Smooth muscle cell of the brain vasculature (primary cell): ENCODE measurements at regions not wholly inside any gene's neighbourhood (a gene's known extent, or its start where the extent isn't known, plus 50 kb on each side); places are given as distances from the start of the nearest gene placed in this dataset.
"Not testable (repeated sequence)": the region's sequence is repeated elsewhere in the genome, so short reads cannot be mapped to it uniquely, and the experiment has no call there.

Experiments
- DNase-seq: peaks from one replicate; pipeline ENCODE4 v3.0.0-alpha.2; 2012; ENCODE audit warnings: low read depth, low spot score

DNA sequence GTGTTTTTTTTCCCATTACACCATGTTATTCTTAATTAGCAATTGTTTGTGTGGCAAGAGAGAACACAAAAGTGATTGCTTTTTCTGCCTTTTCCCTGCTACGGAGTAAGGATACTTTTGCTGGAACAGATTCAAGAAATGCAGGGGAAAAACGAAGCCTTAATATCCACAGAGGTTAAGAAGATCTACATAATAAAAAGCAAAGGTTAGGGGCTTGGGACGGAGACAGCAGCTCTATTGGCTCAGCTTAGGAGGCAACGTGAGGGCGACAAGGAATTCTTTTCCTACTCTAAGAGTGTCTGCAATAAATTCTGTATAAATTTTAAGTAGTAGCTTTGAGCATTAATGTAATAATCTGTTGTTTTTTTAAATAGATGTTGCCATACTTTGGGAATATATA lies 693.3 kb downstream of the DTWD2 start:
- DNase-seq, result no peak

DNA sequence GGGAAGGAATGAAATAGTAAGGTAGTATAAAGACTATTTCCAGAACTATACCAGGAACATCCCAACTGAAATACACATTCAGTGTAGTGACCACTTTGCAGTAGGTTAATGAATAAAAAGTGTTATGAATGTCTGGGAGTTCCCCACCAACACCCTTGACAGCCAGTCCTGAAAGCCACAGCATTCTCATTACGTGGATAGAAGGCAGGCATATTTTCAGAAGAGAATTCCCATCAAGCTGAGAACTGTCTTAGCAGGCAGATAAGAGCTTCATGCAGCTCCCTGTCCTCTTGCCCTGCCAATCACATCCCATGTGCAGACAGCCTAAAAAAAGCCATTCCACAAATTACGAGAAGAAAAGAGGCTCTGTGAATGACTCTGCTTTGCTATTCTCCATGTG lies 695.0 kb downstream of the DTWD2 start:
- DNase-seq, result no peak

DNA sequence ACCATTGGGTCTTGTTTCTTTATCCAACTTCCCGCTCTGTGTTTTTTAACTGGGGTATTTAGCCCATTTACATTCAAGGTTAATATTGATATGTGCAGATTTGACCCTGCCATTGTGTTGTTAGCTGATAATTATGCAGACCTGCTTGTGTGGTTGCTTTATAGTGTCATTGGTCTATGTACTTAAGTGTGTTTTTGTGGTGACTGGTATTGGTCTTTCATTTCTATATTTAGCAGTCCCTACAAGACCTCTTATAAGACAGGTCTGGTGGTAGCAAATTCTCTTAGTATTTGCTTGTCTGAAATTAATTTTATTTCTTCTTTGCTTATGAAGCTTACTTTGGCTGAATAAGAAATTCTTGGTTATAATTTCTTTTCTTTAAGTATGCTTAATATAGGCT lies 698.1 kb downstream of the DTWD2 start:
- no peak for DNase-seq

DNA sequence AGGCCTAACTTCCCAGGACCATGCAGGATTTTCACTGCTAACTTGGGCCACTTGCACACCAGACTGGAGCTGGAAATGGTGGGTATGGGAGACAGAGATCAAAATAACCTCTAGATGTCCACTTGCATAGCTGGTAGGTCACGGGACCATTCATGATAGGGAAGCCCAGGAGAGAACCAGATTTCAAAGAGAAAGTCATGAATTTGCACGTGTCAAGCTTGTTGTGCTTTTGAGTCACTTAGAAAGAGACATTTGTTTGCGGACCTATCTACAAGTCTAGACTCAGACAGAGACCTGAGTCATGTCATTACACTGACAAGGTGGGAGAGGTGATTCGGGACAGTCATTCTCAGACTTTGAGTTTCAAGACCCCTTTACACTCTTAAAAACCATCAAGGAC lies 704.1 kb downstream of the DTWD2 start:
- not testable (repeated sequence) for DNase-seq

DNA sequence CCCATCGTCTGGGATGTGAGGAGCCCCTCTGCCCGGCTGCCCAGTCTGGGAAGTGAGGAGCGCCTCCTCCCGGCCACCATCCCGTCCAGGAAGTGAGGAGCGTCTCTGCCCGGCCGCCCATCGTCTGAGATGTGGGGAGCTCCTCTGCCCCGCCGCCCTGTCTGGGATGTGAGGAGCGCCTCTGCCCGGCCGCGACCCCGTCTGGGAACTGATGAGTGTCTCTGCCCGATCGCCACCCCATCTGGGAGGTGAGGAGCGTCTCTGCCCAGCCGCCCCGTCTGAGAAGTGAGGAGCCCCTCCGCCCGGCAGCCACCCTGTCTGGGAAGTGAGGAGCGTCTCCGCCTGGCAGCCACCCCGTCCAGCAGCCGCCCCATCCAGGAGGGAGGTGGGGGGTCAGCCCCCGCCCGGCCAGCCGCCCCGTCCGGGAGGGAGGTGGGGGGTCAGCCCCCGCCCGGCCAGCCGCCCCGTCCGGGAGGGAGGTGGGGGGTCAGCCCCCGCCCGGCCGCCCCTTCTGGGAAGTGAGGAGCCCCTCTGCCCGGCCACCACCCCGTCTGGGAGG lies 705.8 kb downstream of the DTWD2 start:
- DNase-seq, result not testable (repeated sequence)

DNA sequence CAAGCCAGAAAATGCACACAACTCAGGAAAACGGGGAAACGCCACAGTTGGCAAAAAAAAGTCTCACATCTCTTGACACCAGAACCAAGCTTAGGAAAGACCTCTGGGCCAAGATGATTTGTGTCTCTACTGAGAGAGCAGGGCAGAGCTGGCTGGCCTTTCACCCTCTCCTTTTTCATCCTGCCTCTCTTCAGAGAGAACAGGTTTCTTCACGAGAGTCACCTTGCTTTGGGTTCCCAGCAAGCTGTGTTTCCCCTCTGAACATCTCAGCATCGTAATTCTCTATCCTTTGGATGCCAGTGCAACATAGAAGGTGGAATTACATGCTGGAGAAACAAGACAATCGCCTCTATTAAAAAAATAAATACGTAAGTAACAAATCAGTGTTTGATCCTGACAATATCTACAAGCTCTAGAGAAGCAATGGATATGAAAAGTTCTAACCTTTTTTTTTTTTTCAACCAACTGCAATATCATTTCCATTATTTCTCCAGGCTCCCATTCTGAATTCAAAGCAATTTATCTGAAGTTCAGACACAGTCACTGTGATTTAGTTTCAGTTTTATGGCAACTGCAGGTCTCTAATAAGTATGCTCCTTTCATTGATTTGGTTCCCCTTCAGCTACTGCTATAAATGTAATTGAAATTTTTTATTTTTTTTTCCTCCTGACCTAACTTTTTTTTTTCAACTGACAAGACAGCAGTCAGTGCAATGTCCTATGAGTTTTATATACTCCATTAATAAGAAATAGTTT lies 708.6 kb downstream of the DTWD2 start:
- no peak for DNase-seq

DNA sequence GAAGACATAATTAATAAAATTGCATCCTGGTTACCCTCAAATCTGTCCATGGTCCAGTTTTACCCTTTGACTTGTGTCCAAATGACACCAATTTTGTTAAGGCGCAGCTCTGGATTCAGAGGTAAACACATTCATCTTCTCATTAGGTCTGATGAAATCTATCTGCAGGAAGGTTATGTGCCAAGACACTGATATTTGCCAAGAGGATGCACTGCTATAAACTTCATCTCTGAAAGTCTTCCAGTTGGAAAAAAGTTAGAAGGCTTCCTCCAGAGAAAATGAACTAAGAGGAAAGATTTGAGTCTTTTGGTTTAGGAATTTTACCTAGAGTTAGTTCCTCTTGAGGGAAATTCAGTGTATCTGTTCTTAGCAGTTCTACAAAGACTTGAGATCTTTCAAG lies 717.8 kb downstream of the DTWD2 start:
- DNase-seq, result no peak

DNA sequence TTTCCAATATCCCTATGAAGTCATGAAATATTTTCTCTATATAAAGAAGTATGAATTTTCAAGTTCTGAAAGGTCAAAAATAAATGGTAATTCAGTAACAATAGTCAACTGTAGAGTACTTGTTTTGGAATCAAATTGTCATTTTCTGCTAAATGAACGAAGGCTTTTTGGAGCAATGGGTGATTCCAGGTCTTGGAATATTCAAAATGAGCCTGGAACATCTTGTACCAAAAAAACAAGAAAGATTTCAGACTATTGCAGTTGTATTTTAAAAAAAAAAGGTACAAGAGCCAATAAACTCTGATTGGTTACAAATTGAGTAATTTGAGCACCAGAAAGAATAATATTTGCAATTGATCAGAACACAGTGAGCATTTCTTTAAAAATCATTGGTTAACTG lies 730.1 kb downstream of the DTWD2 start:
- no peak for DNase-seq

DNA sequence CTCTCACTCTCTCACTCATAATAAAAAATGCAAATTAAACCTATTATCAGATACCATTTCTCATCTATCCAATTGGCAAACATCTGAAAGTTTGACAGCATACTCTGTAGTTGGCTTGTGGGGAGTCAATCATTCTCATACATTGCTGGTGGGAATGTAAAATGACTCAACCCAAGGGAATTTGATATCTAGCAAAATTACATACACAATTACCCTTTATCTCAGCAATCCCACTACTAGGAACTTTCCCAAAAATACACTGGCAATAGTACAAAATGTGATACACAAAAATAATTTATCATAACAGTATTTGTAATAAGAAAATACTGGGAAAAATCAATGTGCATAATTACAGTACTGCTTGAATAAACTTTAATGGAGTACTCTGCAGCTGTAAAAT lies 731.3 kb downstream of the DTWD2 start:
- no peak for DNase-seq

DNA sequence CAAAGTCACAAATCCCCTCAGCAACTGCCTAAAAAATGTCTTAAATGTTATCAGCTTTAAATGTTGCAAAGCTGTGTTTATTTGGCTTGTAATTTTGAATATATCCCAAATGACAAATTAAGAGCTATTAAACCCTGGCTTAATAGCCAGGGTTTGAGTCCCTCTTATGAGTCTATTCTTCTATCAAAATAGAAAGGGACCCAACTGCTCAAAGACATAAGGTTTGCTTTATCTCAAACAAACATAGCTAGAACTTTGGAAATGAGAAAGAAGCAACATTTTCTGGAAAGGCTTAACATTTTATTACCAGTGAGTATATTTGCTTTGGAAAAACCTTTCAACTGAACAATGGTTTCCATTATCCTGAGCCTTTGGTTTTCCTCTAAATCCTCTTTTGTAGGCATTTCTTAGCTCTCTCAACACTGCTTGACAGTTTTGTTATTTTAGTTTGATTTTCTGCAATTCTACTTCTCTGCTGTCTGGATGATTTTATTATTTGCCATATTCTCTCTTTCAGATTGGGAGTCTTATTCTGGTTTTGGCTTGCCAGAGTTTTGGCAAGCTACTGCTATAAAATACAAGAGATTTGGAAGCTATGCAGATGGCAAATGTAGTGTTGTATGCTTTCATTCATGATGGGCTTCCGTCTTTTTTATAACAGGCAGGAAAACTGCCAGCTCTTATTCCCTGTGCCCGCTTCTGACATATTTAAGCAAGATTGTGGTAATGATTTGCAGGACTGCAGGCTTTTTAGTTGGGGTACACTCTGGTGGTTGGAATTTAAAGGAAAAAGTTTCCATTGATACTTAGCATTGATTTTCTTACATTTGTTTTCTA lies 734.9 kb downstream of the DTWD2 start:
- DNase-seq, result no peak

DNA sequence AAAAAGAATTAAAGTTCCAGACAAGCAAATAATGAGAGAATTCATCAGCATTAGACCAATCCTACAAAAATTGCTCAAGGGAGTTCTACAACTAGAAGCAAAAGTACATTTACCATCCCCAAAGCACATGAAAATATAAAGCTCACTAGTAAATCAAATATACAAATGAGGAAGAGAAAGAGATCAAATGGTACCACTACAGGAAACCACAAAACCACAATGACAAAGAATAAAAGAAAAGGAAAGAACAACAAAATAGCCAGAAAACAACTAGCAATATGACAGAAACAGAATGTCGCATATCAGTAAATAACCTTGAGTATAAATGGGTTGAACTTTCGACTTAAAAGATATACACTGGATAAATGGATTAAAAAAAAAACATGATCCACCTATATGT lies 739.0 kb downstream of the DTWD2 start:
- DNase-seq, result no peak

DNA sequence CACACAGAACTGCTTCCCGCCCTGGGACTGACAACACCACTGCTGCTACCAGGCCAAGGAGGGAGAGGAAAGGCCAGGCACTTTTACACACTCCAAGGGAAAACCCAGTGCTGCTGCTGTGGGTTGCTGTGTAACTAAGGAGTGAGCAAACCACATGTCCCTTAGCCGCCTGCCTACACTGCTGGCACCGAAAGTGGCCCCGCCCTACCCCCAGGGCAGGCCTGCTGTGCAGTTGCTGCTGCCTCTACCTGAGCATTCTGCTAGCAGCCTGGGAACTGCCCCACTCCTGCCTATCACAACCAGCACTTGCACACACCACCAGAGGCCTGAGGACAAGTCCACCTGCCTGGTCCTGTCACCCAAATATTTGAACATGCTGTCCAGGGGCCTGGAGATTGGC lies 740.9 kb downstream of the DTWD2 start:
- no peak for DNase-seq

DNA sequence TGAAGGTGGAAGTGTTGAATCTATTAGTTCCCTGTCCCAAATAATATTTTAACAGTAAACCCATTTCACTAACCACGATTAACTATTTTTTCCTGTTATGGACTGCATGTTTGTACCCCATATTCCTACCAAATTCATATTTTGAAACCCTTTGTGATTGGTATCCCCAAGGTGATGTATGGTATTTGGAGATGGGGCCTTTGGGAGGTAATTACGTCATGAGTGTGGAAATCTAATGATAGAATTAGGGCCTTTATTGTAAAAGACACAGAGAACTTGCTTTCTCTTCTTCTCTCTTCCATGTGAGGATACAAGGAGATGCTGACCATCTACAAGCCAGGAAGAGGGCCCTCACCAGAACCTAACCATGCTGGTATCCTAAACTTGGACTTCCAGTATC lies 744.7 kb downstream of the DTWD2 start:
- DNase-seq, result no peak

DNA sequence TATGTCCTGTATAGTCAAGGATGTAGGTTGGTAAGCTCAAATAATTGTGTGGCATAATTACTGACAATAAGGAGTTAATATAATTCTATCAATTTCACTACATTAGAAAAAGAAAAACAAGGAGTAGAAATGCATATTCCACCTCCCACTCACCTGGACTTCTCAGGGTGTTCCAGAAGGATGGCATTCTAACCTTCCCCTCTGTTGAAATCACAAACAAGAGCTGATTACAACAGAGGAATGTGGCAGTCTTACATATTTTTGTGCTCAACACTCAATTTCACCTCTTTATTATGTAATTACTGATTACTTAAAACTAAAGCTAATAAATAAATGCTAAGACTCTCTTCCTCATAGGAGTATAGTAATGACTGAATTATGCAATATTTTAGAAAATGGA lies 745.3 kb downstream of the DTWD2 start:
- no peak for DNase-seq

DNA sequence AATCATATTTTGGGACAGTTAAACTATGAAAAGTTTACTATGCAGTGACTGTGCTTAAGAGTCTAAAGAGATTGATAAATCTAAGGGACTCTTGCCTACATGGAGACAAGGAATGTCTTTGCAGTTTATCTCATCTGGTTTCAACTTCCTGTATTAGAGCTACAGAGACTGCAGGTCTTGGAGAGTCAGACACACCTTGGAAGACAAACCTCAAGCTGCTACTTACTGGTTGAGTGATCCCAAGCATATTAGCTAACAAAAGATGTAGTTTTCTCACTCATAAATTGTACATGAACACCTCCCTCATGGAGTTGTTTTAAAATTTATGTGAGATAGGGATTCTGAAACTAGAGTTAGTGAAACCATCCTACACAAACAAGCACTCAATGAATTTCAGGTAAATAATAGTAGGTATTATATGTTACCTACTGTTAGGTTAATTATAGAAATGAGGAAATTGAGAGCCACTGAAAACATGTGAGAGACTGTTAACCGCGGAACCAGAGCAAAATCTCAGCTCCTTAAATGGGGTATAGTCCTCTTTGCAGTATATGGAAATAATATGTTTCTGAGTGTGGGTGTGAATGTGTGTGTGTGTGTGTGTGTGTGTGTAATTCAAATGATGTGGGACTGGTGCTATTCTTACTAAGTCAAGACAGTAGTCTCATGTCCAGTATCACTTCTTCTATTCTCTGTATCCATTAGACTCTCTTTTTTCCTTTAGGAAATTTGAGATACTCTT lies 752.1 kb downstream of the DTWD2 start:
- DNase-seq, result no peak

DNA sequence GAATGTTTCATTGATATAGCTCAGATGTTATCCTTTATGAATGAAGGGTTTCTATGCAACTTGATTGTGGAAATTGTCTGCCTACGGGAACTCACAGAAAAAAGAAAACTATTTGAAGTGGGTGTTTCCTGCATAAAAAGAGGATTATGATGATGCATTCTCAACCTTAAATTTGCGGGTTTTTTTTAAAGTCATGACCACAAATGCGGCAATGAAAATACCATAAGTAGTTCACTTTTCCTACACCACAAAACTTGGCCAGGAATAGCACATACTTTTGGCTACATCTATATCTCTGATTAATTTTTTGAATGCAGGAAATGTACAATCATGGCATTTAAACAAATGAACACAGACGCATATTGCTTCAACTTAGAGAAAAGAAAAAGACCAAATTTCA lies 754.7 kb downstream of the DTWD2 start:
- DNase-seq, result no peak

DNA sequence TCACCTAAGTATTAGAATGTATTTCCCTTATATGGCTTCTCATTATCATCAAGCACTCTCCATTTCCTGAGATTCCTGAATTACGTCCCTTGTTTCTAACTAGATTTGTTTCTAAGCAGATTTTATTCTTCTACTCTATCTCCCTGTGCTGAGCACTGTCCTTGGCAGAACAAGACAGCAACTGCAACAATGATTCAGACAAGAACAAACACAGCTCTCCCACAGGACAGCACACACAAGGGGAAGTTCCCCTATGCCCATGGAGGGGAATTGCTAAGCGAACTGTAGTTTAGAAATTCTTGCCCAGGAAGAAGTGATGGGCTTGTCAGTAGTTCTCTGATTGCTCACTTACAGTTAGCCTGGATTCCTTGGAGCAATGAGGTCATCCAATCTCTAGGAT lies 759.9 kb downstream of the DTWD2 start:
- DNase-seq, result no peak

DNA sequence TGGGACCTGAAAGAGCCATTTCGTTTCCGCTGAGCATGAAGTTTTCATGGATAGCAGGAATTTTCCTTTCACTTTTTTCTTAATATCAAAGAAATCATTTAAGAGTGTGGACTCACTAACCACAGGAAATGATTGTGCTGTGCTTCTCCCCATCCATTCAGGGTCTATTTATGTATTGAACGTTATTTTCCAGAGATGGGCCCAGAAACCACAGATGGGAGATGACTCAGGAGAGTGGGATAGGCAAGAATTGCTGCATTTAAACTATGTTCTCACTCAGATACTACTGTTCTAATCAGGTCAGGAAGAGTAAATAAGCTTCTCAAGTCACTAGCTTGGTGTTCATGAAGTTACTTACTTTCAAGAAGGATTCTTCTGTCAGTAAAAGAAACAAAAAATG lies 763.8 kb downstream of the DTWD2 start:
- no peak for DNase-seq

DNA sequence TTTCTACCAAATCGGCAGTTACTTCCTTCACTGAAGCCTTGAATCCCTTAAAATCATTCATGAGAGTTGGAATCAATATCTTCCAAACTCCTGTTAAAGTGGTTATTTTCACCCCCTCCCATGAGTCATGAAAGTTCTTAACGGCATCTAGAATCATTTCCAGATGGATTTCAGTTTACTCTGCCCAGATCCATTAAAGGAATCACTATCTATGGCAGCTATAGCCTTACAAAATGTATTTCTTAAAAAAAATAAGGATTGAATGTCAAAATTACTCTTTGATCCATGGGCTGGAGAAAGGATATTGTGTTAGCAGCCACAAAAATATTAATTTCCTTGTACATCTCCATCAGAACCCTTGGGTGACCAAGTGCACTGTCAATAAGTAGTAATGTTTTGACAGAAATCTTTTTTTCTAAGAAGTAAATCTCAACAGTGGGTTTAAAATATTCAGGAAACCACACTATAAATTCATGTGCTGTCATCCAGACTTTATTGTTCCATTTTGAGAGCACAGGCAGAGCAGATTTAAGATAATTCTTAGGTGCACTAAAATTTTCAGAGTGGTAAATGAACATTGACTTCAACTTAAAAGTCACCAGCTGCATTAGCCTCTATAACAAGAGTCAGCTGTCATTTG lies 767.7 kb downstream of the DTWD2 start:
- no peak for DNase-seq

DNA sequence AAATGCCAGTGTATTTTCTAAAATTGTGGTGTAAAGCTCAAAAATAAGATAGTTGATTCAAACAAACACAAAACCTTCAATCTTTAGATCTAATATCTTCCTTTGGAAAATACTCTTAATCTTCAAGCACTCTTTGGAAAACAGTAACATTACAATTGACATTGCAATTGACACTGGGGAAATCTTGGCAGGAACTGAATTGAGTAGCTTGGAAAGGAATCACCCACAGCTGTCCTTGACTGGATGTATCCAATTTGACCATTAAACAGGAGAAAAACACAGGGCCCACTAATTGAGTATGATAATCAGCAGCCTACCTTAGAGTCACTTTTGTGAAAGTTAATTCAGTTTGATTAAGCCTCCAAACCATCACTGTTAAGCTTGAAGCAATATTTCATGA lies 776.7 kb downstream of the DTWD2 start:
- no peak for DNase-seq

DNA sequence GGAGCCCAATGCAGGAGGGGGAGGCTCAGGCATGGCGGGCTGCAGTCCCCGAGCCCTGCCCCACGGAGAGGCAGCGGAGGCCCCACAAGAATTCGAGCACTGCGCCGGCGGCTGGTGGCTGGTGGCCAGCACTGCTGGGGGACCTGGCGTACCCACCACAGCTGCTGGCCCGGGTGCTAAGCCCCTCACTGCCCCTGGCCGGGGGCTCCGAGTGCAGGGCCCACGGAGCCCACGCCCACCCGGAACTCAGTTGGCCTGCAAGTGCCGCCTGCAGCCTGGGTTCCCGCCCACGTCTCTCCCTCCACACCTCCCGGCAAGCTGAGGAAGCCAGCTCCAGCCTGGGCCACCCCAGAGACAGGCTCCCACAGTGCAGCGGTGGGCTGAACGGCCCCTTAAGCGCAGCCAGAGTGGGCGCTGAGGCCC lies 780.3 kb downstream of the DTWD2 start:
- no peak for DNase-seq

DNA sequence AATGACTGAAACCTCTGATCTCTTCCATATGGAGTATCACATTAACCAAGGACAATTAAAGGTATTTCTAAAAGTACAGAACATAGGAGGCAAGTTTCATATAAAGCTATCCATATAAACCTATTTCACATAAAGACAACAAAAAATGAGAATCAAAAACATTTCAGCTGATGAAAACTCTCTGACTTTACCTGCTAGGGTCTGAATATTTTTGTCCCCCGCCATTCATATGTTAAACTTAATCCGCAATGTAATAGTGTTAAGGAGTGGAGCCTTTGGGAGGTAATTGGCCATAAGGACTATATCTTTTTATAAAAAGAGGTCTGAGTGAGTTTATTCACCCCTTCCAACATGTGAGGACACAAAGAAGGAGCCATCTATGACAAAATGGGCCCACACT lies 788.5 kb downstream of the DTWD2 start:
- no peak for DNase-seq
